ENCODE measurements at regions not wholly inside any gene's neighbourhood (a gene's known extent, or its start where the extent isn't known, plus 50 kb on each side); places are given as distances from the start of the nearest gene placed in this dataset.
A peak's percentile ranks its signal among the peaks of the same experiment; 100 is the strongest.

DNA sequence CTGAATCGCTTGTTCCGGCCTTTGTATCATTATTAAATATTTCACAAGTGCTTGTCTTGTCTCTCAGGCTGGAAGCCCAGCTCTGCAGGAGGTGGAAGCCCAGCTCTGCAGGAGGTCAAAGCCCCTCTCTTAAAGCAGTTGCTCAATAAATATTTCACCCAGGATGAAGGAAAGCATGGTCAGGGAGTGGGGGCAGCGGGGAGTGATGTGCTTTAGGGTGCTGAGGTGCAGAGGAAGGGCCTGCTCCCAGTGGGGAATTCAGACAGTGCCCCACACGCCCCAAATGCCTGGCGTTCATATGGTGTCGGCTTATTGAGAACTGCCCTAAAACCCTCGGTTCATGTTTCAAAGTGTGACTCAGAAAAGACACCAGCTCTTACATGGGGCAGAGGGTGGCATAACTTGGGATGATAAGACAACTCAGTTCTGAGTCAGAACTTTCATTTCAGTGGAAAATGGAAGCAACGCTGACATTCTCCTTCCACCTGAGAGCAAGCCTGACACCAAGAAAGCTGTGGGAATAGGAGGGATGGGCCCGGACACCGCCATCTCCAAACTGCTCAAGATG lies 114.3 kb upstream of the DAP start:
- DNase-seq: no peak

DNA sequence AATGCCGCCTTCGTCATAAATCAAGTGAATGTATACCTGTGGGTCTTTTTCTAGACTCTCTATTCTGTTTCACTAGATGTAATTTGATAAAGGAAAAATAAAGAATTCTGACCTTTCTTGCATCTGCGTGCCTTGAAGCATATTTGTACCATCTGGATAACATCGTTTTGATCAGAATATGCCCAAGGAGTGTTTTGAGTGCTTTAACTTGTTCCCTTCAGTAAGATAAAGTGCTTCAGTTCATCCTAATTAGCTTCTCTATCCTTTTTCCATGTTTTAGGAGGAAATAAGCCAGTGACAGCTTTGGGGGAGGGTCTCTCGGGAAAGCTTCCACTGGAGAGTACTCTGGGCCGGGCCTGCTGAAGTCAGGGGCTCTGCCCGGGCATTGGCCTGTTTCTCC lies 113.5 kb upstream of the DAP start:
- DNase-seq: no peak

DNA sequence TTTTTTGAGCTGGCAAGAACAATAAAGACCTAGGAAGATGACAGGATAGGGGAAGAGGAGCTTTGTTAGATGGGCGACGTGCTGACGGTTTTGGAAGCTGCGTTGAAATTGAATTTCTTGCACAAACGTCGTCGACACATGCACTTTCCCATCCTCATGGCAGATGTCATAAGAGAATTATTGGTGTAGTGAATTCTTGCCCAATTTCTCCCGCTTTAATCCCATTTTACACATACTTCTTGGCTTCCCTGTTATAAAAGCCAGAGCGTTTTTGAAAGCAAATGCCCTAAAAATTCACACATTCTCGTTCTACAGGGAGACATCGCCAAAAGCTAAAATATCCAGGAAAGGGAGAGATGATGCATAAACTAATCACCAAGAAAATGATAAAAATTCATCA lies 109.8 kb upstream of the DAP start:
- DNase-seq: no peak

DNA sequence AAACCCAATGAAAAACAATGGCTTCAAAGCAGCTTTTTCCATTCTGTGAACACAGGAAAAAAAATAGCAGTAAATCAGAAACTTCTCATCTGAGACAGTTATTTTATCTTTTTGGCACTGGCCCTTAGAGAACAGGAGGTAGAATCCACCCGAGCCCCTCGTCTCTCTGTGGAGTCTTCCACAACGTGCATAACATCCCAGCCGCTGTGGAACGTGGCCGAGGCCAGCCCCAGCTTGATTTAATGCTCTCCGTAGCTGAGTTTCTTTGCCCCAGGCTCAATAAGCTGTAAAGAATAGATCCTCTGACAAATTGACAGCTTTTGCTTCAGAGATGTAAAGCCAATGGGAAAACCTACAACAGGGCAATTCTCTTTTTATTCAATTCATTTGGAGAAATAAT lies 107.9 kb upstream of the DAP start:
- DNase-seq: no peak

DNA sequence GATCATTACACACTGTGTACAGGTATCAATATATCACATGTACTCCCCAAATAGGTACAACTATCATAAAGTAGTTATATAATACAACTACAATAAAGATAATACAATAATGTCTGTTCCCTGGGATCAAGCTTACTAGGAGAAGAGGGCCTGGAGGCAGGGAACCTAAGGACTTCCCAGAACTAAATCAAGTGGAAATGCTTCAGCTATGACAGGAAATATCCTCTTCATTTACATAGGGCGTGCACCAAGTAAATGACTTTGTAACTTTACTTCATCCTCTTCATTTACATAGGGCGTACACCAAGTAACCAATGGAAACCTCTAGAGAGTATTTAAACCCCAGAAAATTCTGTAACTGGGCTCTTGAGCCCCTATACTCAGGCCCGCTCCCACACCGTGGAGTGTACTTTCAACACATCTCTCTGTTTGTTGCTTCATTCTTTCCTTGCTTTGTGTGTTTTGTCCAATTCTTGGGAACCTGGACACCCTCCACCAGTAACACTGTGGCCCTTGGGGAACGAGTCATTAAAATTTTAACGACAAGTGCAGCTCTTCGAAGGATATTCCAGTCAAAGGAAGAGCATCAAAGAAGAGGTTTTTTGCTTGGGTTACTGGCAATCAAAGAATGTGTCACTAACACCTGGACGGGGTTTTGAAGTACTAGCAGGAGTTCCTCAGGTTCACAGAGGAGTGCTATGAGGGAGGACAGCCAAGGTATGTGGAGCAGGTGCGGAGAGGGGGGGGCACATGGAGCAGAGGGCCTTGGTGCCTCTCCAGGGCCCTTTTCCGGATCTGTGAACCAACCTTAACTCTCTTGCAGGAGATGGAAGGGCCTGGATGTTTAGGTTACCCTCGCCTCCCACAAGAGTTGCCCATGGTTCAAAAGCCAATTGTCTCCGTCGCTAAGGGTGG lies 106.6 kb upstream of the DAP start:
- DNase-seq: no peak

DNA sequence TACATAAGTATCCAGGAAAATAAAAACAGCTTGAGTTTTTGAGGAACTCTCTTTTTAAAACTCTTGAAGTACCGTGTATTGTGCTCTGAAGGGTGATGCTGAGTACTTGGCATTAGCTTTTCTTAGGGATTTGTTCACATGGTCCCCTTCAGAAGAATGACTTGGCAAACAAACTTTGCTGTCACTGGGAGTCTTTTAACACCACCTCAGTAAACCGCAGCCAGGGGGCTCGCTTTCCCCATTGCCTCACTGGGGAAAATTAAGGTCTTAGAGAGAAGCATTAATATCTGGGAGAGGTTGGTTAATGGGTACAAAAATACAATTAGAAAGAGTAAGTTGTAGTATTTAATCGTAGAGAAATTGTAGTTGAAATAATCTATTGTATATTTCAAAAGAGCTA lies 105.9 kb upstream of the DAP start:
- DNase-seq: no peak

DNA sequence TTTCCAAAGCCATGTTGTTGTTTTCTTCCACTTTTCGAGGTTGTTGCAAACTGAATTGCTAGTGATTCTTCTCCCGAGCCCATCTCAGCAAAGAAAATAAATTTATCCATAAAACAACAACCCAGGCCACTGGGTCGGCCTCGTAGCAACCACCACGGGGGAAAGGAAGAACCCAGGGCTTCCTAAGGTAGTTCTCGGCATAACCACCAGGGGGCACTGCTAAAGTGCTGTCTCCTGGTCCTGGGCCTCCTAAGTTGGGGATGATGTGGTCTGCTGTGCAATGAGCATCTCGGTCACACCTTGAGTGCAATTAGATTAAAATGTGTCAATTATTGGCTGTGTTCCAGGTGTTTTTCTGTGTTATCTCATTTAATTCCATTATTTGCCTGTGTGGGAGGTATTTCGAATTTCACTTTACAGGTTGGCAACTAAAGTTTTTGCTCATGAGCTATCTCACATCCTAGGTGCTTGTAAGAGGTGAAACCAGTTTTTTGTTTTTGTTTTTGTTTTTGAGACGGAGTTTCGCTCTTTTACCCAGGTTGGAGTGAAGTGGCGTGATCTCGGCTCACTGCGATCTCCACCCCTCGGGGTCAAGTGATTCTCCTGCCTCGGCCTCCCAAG lies 102.8 kb upstream of the DAP start:
- peak; percentile 26 to 48 for DNase-seq

DNA sequence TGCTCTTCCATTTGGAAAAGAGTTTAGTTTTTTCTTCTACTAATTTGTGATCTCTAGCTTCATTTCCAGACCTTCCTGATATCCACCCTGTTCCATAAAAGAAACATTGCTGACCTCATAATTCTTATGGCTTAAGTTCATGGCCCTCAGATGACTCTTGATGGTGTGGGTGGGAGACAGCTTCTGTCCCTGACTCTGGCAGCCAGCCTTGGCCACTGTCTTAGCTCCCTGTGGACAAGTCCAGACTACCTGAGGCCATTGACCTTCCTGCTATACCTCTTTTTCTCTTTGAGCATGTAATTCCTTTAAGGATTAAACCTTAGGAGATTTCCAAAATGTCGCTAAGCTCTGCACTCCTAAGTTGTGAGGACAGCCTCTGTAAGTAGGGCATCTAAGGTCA lies 101.1 kb upstream of the DAP start:
- no peak for DNase-seq

DNA sequence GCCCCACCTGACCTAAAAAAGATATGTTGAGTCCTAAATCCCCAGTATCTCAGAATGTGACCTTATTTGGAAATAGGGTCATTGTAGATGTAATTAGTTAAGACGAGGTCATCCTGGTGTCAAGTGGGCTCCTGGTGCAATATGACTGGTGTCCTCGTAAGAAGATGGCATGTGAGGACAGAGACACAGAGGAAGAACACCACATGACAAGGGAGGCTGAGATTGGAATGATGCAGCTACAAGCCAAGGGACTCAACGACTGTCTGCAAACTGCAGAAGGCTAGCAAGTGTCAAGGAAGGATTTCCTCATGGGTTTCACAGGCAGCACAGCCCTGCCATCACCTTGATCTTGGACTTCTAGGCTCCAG lies 100.4 kb upstream of the DAP start:
- DNase-seq: no peak

DNA sequence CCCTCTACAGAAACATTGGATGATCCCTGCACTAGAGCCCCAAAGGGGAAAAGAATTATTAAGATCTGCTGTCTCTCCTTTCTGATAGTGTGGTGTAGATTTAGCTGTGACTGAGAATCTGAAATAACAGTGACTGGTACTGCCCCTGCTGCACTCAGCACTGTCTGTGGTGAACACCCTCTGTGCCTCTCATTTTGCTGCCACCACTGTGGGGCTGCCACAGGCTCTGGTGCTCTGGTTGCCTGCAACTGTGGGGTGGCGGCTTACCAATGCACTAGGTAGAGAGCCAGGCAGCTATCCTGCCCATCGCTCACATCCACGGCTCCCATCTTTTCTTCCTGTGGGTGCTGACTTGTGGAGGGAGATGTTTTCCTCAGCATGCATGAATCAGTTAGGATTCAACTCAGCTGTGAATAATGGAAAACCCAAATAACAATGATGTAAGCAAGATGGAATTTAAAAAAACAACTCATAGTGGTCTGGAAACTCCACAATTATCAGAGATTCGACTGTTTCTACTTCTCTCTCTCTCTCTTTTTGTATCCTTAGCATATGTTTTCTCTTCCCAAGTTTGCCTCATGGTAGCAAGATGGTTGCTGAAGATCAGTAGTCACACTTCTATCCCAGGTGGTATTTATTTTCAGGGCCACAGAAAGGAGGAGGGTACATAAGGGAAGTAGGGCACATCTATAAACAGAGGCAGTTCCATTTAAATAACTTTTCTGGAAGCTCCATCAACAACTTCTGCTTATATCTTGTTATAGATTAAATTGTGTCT lies 99.8 kb upstream of the DAP start:
- no peak for DNase-seq

DNA sequence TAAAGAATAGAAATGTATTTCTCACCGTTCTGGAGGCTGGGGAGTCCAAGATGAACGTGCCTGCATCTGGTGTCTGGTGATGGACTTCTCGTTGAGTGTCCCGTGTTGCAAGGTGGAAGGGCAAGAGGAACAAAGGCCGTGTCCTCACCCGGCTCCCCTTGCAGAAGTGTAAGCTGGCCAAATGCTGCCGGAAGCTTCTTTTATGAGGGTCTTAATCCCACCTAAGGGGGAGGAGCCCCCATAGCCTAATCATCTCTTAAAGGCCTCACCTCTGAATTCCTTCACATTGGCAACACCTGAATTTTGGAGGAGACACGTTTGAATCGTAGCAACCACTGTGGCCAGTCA lies 99.1 kb upstream of the DAP start:
- no peak for DNase-seq

DNA sequence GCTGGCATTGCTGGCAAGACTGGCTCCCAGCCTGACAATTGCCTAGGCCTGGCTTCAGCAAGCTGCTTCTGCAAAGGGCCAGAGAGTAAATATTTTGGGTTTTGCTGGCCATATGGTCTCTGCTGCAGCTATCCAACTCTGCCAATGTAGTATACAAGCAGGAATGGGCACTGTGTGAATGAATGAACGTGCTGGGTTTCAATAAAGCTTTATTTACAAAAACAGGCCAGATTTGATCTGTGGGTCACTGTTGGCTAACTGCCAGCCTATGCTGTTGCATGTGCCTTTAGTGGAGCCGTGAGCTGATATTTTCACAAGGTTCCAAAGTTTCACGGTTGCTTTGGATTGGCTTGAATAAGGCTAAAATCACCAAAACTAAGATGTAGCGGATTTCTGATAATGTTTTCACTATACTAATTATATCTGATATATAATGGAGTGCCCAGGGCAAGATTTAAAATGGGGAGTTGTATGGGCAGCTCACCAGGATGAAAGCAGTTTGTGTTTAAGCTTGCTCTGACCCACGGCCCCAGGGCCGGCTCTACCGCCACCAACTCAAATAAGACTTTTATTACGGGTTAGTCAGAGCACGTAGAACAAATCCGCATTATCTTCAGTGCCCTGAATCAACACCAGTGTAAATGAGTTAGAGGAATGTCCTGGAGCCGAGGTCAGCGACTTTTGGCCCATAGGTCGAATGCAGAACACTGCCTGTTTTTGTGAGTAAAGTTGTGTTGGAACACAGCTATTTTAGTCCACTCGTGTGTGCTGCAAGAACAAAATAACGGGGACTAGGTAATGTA lies 98.6 kb upstream of the DAP start:
- DNase-seq: no peak

DNA sequence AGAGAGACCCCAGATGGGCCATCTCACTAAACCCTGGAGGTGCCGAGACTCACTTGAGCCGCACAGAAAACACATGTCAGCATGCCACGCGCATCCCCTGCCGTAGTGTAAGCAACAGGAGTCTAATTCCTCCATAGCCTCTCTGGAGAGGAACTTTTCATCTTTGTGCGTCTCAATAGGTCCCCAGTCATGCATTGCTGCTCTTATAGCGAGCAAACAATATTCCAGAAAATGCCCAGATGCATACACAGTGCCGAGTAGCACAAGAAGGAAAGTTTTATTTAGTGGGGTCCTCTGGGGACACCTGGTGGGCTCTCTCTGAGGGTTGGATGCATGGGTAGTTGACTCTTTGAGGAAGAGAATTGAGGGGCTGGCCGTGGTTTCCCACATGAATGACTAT lies 97.9 kb upstream of the DAP start:
- DNase-seq: no peak

DNA sequence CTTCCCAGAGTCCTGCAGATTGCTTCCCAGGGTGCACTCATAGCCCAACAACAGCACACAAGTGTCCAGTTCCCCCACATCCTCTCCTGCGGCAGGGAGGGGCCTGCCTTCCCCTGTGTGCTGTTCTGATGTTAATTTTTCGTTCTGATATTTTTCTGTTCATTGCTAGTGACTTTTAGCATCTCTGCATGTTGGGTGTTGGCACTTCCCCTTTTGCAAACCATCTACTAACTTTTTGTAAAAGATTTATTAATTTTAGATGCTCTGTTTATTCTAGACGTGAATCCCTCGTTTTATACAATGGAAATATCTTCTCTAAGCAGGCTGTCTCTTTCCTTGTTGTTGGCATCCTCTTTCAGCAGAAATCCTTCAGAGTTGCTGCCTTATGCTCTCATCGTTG lies 97.3 kb upstream of the DAP start:
- DNase-seq: no peak

DNA sequence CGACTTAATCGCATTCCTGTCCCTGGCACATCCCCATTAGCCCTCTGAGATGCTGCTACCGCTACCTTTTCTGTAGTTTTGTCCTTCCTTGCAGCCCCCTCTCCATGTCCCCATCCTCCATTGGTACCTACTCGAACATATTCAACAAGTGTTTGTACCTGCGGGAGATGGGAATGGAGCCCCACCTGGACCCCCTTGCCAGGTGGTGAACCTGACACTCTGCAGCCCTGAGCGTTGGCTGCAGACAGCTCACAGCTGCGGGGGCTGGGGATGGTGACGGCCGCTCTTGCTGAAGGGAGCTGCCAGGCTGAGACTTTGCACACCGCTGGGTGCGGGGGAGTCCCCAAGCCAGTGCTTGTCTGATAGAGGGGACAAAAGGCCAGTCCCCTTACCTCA lies 96.3 kb upstream of the DAP start:
- no peak for DNase-seq

DNA sequence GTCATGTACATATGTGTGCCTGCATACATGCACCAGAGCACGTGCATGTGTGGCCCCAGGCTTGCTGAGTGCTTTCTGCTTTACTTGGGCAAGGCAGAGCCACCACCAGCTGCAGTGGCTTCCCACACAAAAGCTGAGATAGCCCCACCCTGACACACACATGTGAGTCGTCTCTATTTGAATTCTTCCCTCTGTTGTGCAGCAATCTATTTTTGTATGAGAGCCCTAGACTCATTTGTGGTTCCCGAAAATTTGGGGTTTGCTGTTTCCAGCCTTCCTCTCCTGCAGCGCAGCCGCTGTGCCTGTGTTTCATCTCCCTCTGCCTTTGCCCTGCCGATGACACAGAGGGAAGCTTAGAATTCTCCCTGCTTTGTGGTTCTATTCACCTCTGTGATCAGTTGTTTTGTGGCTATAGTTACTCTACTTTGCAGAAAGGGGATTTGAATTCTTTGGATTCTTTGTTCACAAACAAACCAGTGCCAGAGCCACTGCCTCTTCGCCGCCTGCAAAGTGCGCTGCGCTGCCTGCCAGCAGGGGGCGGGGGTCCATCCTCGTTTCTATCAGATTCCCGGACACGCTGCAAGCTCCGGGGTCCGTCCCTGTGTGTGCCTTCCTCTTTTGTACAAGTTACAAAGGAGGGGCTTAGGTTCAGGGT lies 95.8 kb upstream of the DAP start:
- DNase-seq: peak in 1 of 2 donors; percentile 8

DNA sequence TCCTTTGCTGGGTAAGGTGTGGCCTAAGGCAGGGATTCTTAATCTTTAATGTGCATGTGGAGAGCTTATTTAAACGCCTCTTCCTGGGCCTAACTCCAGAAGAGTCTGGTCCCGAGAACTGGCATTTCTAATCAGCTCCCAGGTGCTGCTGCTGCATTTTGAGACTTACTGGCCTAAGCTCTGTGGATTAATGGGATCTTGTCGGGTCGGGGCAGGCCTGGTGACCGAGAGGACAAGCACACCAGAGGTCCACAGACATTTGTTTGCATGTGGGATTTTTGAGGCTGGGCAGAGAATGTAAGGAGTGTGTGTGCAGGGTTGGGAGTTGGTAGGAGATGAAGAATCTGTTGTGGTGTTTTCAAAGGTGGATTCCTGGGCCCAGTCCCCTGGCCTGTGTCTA lies 95.0 kb upstream of the DAP start:
- no peak for DNase-seq

DNA sequence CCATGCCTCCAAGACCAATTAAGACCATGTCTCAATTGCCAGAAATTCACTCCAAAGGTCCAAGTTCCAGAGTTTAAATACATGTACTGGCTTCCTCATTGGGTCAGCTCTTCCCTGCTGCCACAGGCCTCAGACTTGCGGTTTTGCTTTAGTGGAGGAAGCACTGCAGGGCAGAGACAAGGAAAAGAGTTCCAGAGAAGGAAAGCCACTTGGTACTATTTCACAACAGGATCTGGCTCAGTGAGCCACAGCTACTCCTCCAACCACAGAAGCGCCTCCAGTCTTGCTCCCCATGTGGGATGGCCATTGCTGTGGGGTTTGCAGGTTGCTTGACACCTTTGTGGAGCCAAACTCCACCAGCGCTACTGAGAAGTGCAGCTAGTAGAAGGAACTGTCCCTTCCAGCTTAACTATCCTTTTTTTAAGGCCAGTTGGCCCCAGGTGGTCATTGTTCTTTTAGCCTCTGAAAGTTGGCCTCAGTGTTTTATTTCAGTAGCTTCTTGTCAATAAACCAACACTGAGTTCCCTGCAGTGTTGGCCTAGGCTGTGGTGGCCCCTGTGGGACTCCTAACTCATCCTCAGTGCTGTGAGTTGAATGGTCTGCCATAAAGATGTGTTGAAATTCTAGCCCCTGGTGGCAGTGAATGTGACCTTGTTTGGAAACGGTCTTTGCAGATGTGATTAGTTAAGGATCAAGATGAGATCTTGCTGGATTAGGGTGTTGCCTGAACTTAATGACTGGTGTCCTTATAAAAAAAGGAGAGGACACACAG lies 93.7 kb upstream of the DAP start:
- no peak for DNase-seq

DNA sequence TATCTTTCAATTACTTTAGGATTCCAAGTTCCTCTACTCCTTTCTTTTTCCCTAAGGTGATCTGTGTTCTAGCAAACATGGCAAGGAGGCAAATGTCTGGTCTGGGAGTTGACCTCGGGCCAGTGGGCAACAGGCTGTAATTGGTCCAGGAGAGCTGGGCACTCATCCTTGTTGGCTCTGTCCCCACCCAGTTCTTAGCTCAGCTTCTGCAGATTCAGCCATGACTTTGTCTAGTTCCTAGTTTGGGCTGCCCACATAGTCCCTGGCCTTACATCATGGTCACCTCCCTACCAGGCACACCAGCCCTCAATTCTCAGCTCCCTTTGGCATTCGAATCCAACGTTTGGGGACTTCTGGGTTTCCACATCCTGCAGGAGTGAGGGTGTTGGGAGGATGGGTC lies 92.1 kb upstream of the DAP start:
- no peak for DNase-seq

DNA sequence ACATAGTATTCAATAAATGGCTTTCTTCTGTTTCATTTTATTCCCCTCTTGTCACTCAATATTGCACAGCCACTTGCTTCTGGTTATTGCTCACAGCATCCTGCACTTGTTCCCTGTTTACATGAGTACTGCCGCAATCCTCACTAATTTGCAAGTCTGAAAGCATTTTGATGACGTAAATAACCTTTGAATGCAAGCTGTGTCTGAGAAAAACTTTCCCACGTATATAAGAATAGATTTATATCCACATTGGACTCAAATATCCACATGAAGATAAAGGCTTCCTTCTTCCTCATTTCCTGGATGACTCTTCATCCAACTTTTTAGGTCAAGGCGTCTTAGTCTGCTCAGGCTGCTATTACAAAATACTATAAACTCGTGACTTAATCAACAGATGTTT lies 88.2 kb upstream of the DAP start:
- DNase-seq: no peak

DNA sequence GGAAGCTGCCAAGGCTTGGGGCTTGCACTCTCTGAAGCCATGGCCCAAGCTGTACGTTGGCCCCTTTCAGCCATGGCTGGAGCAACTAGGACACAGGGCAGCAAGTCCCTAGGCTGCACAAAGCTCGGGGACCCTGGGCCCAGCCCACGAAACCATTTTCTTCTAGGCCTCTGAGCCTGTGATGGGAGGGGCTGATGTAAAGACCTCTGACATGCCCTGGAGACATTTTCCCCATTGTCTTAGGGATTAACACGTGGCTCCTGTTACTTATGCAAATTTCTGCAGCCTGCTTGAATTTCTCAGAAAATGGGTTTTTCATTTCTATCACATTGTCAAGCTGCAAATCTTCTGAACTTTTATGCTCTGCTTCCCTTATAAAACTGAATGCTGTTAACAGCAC lies 83.0 kb upstream of the DAP start:
- DNase-seq: no peak

DNA sequence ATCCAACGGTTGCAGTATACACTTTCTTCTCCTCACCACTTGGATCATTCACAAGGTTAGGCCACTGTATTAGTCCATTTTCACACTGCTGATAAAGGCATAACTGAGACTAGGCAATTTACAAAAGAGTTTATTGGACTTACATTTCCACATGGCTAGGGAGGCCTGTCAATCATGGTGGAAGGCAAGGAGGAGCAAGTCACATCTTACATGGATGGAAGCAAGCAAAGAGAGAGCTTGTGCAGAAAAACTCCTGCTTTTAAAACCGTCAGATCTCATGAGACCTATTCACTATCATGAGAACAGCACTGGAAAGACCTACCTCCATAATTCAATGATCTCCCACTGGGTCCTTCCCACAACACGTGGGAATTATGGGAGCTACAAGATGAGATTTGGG lies 81.8 kb upstream of the DAP start:
- DNase-seq: no peak

All from activated CD4-positive, alpha-beta T cell treated with anti-CD3 and anti-CD28 coated beads for 4 hours (primary cell).